Neutrophil (primary cell): ENCODE measurements at regions not wholly inside any gene's neighbourhood (a gene's known extent, or its start where the extent isn't known, plus 50 kb on each side); places are given as distances from the start of the nearest gene placed in this dataset.

Source experiments
- H3K27ac ChIP-seq: fragments of 200-600 bp; sonication (generic); 2 replicates; pipeline ENCODE4 v1.5.1; 2016; ENCODE audit warnings: mild to moderate bottlenecking, moderate library complexity
- H3K27me3 ChIP-seq: fragments of 200-600 bp; sonication (generic); 2 replicates; pipeline ENCODE4 v1.6.0; 2016; ENCODE audit warnings: mild to moderate bottlenecking
- H3K36me3 ChIP-seq: fragments of 200-600 bp; sonication (generic); 2 replicates; pipeline ENCODE4 v1.5.1; 2017
- H3K4me1 ChIP-seq, 2 experiments: fragments of 200-600 bp in 1 of 2; sonication (generic) in 1 of 2; 1 replicate in 1 of 2; 2 replicates in 1 of 2; pipeline versions ENCODE4 v1.5.1 to v1.6.1; 2013 to 2016; ENCODE audit warnings: low read depth in 1 of 2, low read length in 1 of 2, mild to moderate bottlenecking in 1 of 2, moderate library complexity in 1 of 2; ENCODE audit not compliant: control insufficient read depth in 1 of 2, insufficient read depth in 1 of 2
- H3K4me3 ChIP-seq, 2 experiments: fragments of 200-600 bp in 1 of 2; sonication (generic) in 1 of 2; 1 replicate in 1 of 2; 2 replicates in 1 of 2; pipeline ENCODE4 v1.5.1; 2013 to 2016; ENCODE audit warnings: low read depth in 1 of 2, low read length in 1 of 2, mild to moderate bottlenecking in 1 of 2, moderate library complexity in 1 of 2
- H3K9me3 ChIP-seq: fragments of 200-600 bp; sonication (generic); 2 replicates; pipeline ENCODE4 v1.5.1; 2016
- CTCF ChIP-seq: fragments of 200-600 bp; sonication (generic); IDR thresholded peaks from 2 replicates; pipeline ENCODE4 v1.5.1; 2016; ENCODE audit warnings: antibody characterized with exemption

GRCh38 chr14:98946940-98947339 is 325.1 kb downstream of the BCL11B start:
- Histone ChIP-seq H3K9me3 (no peaks in the 10 kb centered on the region), H3K27me3 (peaks cover 12% of the 10 kb centered on the region), H3K4me3 (no peak overlapping the region), H3K36me3 (no peaks in the 10 kb centered on the region), H3K4me1 (peaks cover 0 to 11% of the 10 kb centered on the region in 2 experiments), H3K27ac (no peak overlapping the region)
- TF ChIP-seq CTCF: no peak

DNA sequence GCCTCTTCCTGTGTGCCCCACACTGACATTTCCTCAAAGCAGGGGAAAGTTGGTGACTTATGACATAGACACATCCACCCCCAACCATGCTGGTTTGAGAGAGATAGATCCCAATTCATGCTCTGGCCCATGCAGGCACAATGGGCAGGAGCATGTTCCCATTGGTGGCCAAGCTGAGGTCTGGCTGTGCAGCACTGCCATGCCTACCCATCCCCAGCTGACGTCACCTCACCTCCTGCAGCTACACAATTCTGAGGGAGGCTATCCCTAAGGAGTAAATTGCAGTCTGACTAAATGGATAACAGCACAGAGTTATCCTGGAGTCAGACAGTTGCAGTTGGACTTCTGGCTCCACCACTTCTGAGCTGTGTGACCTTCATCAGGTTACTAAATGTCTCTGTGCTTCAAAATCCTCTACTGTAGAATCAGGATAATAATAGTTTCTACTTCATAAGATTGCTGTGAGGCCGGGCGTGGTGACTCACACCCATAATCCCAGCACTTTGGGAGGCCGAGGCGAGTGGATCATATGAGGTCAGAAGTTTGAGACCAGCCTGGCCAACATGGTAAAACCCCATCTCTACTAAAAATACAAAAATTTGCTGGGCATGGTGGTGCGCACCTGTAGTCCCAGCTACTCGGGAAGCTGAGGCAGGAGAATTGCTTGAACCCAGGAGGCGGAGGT is 323.9 kb downstream of the BCL11B start:
- Histone ChIP-seq H3K4me3 (no peak overlapping the region), H3K4me1 (peaks cover 0 to 11% of the 10 kb centered on the region in 2 experiments), H3K27me3 (peaks cover 8% of the 10 kb centered on the region), H3K36me3 (no peaks in the 10 kb centered on the region), H3K9me3 (no peaks in the 10 kb centered on the region), H3K27ac (no peak overlapping the region)
- no peak for TF ChIP-seq CTCF

DNA sequence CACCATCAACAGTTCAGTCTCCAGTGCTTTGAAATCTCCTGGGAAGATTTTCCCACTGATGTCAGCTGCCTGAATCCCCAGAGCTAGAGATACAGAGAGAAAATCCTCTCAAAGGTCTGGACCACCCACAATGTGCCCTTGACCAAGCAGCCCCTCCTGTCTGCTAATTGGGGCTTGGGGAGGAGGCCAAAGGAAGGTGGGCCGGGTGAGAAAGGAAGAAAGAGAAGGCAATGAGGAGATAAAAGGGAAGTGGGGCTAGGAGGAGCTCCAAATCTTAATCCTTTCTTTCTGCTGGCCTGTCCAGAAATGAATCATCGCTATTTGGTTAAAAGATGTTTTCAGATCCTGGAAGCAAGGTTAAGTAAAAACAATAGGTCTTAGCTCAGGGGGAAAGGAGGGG is 322.9 kb downstream of the BCL11B start:
- H3K27ac ChIP-seq: peak overlapping the region; percentile 24

DNA sequence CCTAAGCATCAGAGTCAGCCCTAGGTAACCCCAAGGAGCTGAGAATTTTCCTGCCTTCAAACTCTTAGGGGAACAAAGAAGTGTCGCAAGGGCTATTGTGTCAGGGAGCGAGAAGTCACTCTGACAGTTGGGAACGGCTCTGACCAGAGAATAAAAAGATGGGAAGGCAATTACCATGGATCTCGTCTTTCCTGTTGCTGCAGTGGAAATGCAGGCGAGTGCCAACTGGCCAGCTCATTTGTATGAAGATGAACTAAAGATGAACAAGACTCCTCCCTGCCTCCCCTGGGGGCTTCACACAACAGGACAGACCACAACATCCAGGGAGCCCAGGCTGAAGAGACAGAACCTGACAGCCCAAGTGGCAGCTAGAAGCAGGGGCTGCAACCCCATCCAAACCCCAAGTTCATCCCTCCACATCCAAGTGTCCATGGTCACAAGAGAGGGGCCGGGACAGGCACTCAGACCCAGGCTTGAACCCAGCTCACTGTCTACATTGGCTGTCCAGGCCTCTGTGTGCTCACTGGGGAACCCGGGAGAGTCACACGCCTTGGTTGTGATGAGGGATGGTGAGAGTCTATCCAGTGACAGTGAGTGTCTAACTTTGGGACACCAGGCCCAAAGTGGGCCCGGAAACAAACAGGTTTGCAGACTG is 322.4 kb downstream of the BCL11B start:
- no peak for TF ChIP-seq CTCF
- H3K9me3 ChIP-seq: no peaks in the 10 kb centered on the region
- peaks cover 0 to 17% of the 10 kb centered on the region in 2 experiments for H3K4me1 ChIP-seq

More for the DNA sequence above, 322.9 kb downstream of the BCL11B start:
- no peak for TF ChIP-seq CTCF
- no peaks in the 10 kb centered on the region for H3K9me3 ChIP-seq
- H3K4me1 ChIP-seq: peaks cover 0 to 15% of the 10 kb centered on the region in 2 experiments
- H3K36me3 ChIP-seq: no peaks in the 10 kb centered on the region
- peaks cover 6% of the 10 kb centered on the region for H3K27me3 ChIP-seq
- H3K4me3 ChIP-seq: no peak overlapping the region

DNA sequence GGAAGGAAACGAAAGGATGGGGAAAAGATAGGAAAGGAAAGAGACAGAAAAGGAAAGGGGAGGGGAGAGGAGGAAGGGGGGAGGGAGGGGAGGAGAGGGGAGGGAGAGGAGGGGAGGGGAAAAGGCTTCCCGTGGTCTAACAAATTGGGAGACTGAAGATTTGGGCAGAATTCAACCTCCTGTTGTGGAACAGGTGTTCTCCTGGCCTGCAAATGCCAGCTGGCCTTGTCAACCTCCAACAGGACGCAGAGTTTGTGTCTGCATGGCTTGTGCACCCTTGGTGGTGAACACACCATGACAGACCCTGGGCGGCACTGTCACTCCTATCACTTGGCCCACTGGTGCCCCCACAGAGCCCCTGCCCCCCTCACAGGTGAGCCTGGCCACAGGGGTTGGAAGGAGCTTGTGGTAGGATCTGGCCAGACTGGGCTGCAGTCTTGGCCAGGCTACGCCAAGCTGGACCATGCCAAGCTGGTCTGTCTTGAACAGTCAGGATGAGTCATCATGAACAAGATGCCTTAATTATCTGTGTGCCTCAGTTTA is 321.6 kb downstream of the BCL11B start:
- H3K27ac ChIP-seq: no peak overlapping the region
- H3K27me3 ChIP-seq: no peaks in the 10 kb centered on the region
- H3K4me3 ChIP-seq: no peak overlapping the region
- H3K9me3 ChIP-seq: no peaks in the 10 kb centered on the region
- H3K4me1 ChIP-seq: peaks cover 0 to 17% of the 10 kb centered on the region in 2 experiments
- TF ChIP-seq CTCF: no peak
- H3K36me3 ChIP-seq: no peaks in the 10 kb centered on the region

More for the DNA sequence above, 322.4 kb downstream of the BCL11B start:
- Histone ChIP-seq H3K27ac (peak overlapping the region; percentile 24), H3K4me3 (no peak overlapping the region), H3K27me3 (peaks cover under 1% of the 10 kb centered on the region), H3K36me3 (no peaks in the 10 kb centered on the region)
